ENCODE measurements at regions not wholly inside any gene's neighbourhood (a gene's known extent, or its start where the extent isn't known, plus 50 kb on each side); places are given as distances from the start of the nearest gene placed in this dataset.
"Not testable (repeated sequence)": the region's sequence is repeated elsewhere in the genome, so short reads cannot be mapped to it uniquely, and the experiment has no call there.

- no peak for DNase-seq (ENCODE audit: low read depth in 2 of 2)
Observed at GRCh38 chr6:26258212-26258977, 106.6 kb upstream of the BTN3A2 start.

GRCh38 chr6:26260110-26260637, 104.8 kb upstream of the BTN3A2 start:
- no peak for DNase-seq (ENCODE audit: low read depth in 2 of 2)

GRCh38 chr6:26260725-26261490, 104.1 kb upstream of the BTN3A2 start:
- no peak for DNase-seq (ENCODE audit: low read depth in 2 of 2)

- DNase-seq (ENCODE audit: low read depth in 2 of 2): no peak
Observed at GRCh38 chr6:26264547-26264946, 100.5 kb upstream of the BTN3A2 start.

GRCh38 chr6:26267083-26267589, 97.9 kb upstream of the BTN3A2 start:
- DNase-seq (ENCODE audit: low read depth in 2 of 2): no peak

GRCh38 chr6:26268659-26269402, 96.2 kb upstream of the BTN3A2 start:
- no peak for DNase-seq (ENCODE audit: low read depth in 2 of 2)

GRCh38 chr6:26269531-26270485, 95.2 kb upstream of the BTN3A2 start:
- DNase-seq (ENCODE audit: low read depth in 2 of 2): no peak

GRCh38 chr6:26270486-26270861, 94.5 kb upstream of the BTN3A2 start:
- DNase-seq (ENCODE audit: low read depth in 2 of 2): peak in 1 of 2 donors; percentile 35

- DNase-seq (ENCODE audit: low read depth in 2 of 2): peak; percentile 74 to 86
Observed at GRCh38 chr6:26270903-26271667, 93.9 kb upstream of the BTN3A2 start.

- no peak for DNase-seq (ENCODE audit: low read depth in 2 of 2)
Observed at GRCh38 chr6:26271668-26272024, 93.4 kb upstream of the BTN3A2 start.

- peak in 1 of 2 donors; percentile 36 for DNase-seq (ENCODE audit: low read depth in 2 of 2)
Observed at GRCh38 chr6:26272171-26272637, 92.8 kb upstream of the BTN3A2 start.

GRCh38 chr6:26273673-26274588, 91.1 kb upstream of the BTN3A2 start:
- DNase-seq (ENCODE audit: low read depth in 2 of 2): no peak

- DNase-seq (ENCODE audit: low read depth in 2 of 2): no peak
Observed at GRCh38 chr6:26275663-26276062, 89.3 kb upstream of the BTN3A2 start.

- no peak for DNase-seq (ENCODE audit: low read depth in 2 of 2)
Observed at GRCh38 chr6:26276841-26277648, 88.0 kb upstream of the BTN3A2 start.

GRCh38 chr6:26278536-26278935, 86.5 kb upstream of the BTN3A2 start:
- DNase-seq (ENCODE audit: low read depth in 2 of 2): no peak

GRCh38 chr6:26279371-26279770, 85.6 kb upstream of the BTN3A2 start:
- not testable (repeated sequence) for DNase-seq (ENCODE audit: low read depth in 2 of 2)

- DNase-seq (ENCODE audit: low read depth in 2 of 2): no peak
Observed at GRCh38 chr6:26280407-26280806, 84.6 kb upstream of the BTN3A2 start.

All from dermis microvascular lymphatic vessel endothelial cell (primary cell).